PC-9 (cell line): ENCODE measurements at regions not wholly inside any gene's neighbourhood (a gene's known extent, or its start where the extent isn't known, plus 50 kb on each side); places are given as distances from the start of the nearest gene placed in this dataset.

Experiments used
- EZH2 ChIP-seq: fragments of 200-600 bp; sonication (generic); IDR thresholded peaks from 2 replicates; pipeline ENCODE4 v1.8.0; 2017; ENCODE audit warnings: antibody characterized with exemption, low read depth
- TF ChIP-seq, protein P1 (sequence below): fragments of 200-600 bp; sonication (generic); conservative IDR thresholded peaks from 2 replicates; pipeline ENCODE4 v1.6.1; 2017; ENCODE audit warnings: mixed run types, antibody characterized with exemption, mild to moderate bottlenecking, moderate library complexity

DNA sequence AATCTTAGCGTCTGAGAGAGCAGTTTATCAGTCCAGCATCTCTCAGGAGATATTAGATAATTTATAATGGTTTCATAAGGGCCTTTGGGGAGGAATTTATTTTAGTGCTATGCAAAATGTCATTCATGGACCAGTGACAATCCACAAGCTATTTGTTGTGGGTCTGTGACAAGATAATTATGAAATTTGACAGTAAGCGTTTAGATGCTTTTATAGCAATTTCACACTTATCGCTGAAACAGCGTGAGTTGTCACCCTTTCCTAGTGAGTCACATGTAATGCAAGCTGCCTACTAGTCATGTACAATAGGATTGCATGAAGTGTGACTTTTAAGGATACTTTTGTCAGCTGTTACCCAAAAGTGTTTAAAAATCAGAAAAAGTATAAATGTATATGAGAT, 315.6 kb upstream of the THBS1 start:
- TF ChIP-seq, protein P1, sequence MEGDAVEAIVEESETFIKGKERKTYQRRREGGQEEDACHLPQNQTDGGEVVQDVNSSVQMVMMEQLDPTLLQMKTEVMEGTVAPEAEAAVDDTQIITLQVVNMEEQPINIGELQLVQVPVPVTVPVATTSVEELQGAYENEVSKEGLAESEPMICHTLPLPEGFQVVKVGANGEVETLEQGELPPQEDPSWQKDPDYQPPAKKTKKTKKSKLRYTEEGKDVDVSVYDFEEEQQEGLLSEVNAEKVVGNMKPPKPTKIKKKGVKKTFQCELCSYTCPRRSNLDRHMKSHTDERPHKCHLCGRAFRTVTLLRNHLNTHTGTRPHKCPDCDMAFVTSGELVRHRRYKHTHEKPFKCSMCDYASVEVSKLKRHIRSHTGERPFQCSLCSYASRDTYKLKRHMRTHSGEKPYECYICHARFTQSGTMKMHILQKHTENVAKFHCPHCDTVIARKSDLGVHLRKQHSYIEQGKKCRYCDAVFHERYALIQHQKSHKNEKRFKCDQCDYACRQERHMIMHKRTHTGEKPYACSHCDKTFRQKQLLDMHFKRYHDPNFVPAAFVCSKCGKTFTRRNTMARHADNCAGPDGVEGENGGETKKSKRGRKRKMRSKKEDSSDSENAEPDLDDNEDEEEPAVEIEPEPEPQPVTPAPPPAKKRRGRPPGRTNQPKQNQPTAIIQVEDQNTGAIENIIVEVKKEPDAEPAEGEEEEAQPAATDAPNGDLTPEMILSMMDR, result no peak
- TF ChIP-seq EZH2, result no peak
